IMR-90 (cell line): ENCODE measurements at regions not wholly inside any gene's neighbourhood (a gene's known extent, or its start where the extent isn't known, plus 50 kb on each side); places are given as distances from the start of the nearest gene placed in this dataset.
A peak's percentile ranks its signal among the peaks of the same experiment; 100 is the strongest.

Experiments used
- ATAC-seq: fragments of 200-7000 bp; cut with Tn5 transposase; 2 replicates; pipeline ENCODE4 v1.9.1; 2020; ENCODE audit warnings: low read depth, mild to moderate bottlenecking, moderate library complexity
- BruUV-seq: library from RNA; stranded (reverse); fragments of 400-500 nt; replicated peaks from 2 replicates; lab custom pipeline; 2021; lab: Mats Ljungman, UMichigan
- CTCF ChIA-PET: fragments of 300-600 bp; formaldehyde crosslinking; extraction: SDS; loops from one replicate; lab custom pipeline; 2021; ENCODE audit warnings: antibody characterized with exemption; lab: Yijun Ruan, JAX
- POLR2A ChIA-PET: fragments of 300-600 bp; sonication (Branson Sonifier 250); formaldehyde crosslinking; loops from one replicate; lab custom pipeline; 2022; ENCODE audit warnings: antibody characterized with exemption; ENCODE audit not compliant: unreplicated experiment; lab: Charles Lee
- DNase-seq: peaks from one replicate; pipeline ENCODE4 v3.0.0; 2013
- H2AFZ ChIP-seq: replicated peaks from 2 replicates; pipeline ENCODE3; 2013; ENCODE audit warnings: low read length, mild to moderate bottlenecking; ENCODE audit not compliant: poor library complexity
- H2AK5ac ChIP-seq: 2 replicates; pipeline ENCODE4 v1.6.1; 2013; ENCODE audit warnings: low read depth, low read length, inconsistent platforms
- H2AK9ac ChIP-seq: replicated peaks from 2 replicates; pipeline ENCODE3; 2013; ENCODE audit warnings: mild to moderate bottlenecking, low read depth, low read length, moderate library complexity; ENCODE audit not compliant: poor library complexity
- H2BK120ac ChIP-seq: 2 replicates; pipeline ENCODE4 v1.6.1; 2013; ENCODE audit warnings: low read depth, low read length, inconsistent platforms
- H2BK15ac ChIP-seq: 3 replicates; pipeline ENCODE4 v1.6.1; 2013; ENCODE audit warnings: low read depth, low read length, inconsistent platforms
- H2BK20ac ChIP-seq: 2 replicates; pipeline ENCODE4 v1.6.1; 2013; ENCODE audit warnings: low read depth, mild to moderate bottlenecking, inconsistent platforms, low read length, moderate library complexity
- H2BK5ac ChIP-seq: 2 replicates; pipeline ENCODE4 v1.6.1; 2013; ENCODE audit warnings: mild to moderate bottlenecking, low read depth, low read length, inconsistent platforms; ENCODE audit not compliant: poor library complexity, severe bottlenecking
- H3K14ac ChIP-seq: replicated peaks from 2 replicates; pipeline ENCODE4 v1.6.1; 2013; ENCODE audit warnings: low read depth, low read length, inconsistent platforms
- H3K18ac ChIP-seq: 2 replicates; pipeline ENCODE4 v1.6.1; 2013; ENCODE audit warnings: low read depth, low read length, control low read depth
- H3K23ac ChIP-seq: 2 replicates; pipeline ENCODE4 v1.6.1; 2013; ENCODE audit warnings: low read depth, low read length, inconsistent platforms
- H3K27ac ChIP-seq: 2 replicates; pipeline ENCODE4 v1.5.1; 2013; ENCODE audit warnings: mild to moderate bottlenecking, control low read depth, low read length; ENCODE audit not compliant: insufficient read depth
- H3K27me3 ChIP-seq: 2 replicates; pipeline ENCODE4 v1.6.1; 2013; ENCODE audit warnings: low read length; ENCODE audit not compliant: control insufficient read depth, insufficient read depth
- H3K36me3 ChIP-seq: 2 replicates; pipeline ENCODE4 v1.6.1; 2013; ENCODE audit warnings: low read length, mixed read lengths; ENCODE audit not compliant: control insufficient read depth, insufficient read depth
- H3K4ac ChIP-seq: 2 replicates; pipeline ENCODE4 v1.6.1; 2013; ENCODE audit warnings: low read depth, low read length, inconsistent platforms
- H3K4me1 ChIP-seq: 2 replicates; pipeline ENCODE4 v1.6.1; 2013; ENCODE audit warnings: low read length, mixed read lengths; ENCODE audit not compliant: control insufficient read depth, insufficient read depth
- H3K4me2 ChIP-seq: 2 replicates; pipeline ENCODE4 v1.6.1; 2013; ENCODE audit warnings: low read depth, mild to moderate bottlenecking, control low read depth, low read length, moderate library complexity
- H3K4me3 ChIP-seq: 2 replicates; pipeline ENCODE4 v1.5.1; 2013; ENCODE audit warnings: low read depth, mild to moderate bottlenecking, control low read depth, low read length, moderate library complexity; ENCODE audit not compliant: insufficient read depth
- H3K56ac ChIP-seq: 2 replicates; pipeline ENCODE4 v1.6.1; 2013; ENCODE audit warnings: low read length, inconsistent platforms; ENCODE audit not compliant: insufficient read depth; ENCODE audit errors: extremely low read depth
- H3K79me1 ChIP-seq, 2 experiments: 2 replicates each; pipeline ENCODE4 v1.6.1; 2013; ENCODE audit warnings: low read length in 2 of 2, inconsistent platforms in 1 of 2, low read depth in 1 of 2
- H3K9ac ChIP-seq: 2 replicates; pipeline ENCODE4 v1.6.1; 2013; ENCODE audit warnings: low read depth, low read length, control low read depth
- H3K9me1 ChIP-seq: 2 replicates; pipeline ENCODE4 v1.6.1; 2013; ENCODE audit warnings: low read length, inconsistent platforms; ENCODE audit not compliant: insufficient read depth
- H3K9me3 ChIP-seq: 2 replicates; pipeline ENCODE4 v1.6.1; 2013; ENCODE audit warnings: low read length; ENCODE audit not compliant: control insufficient read depth, insufficient read depth
- H4K20me1 ChIP-seq: 2 replicates; pipeline ENCODE4 v1.6.1; 2013; ENCODE audit warnings: low read length, inconsistent platforms; ENCODE audit not compliant: insufficient read depth
- H4K5ac ChIP-seq: 2 replicates; pipeline ENCODE4 v1.6.1; 2013; ENCODE audit warnings: mild to moderate bottlenecking, low read depth, low read length, control low read depth
- H4K8ac ChIP-seq, 2 experiments: 2 replicates each; pipeline ENCODE4 v1.6.1; 2013; ENCODE audit warnings: low read depth in 2 of 2, low read length in 2 of 2, control low read depth in 1 of 2, inconsistent platforms in 1 of 2
- H4K91ac ChIP-seq: 2 replicates; pipeline ENCODE4 v1.6.1; 2013; ENCODE audit warnings: low read depth, low read length, inconsistent platforms; ENCODE audit not compliant: insufficient read depth
- MAFK ChIP-seq: IDR thresholded peaks from 2 replicates; pipeline ENCODE4 v1.6.1; 2012; ENCODE audit warnings: low read depth, low read length, improper control_type of control experiment
- RCOR1 ChIP-seq: IDR thresholded peaks from 2 replicates; pipeline ENCODE4 v1.6.1; 2012; ENCODE audit warnings: mild to moderate bottlenecking, low read length, improper control_type of control experiment; ENCODE audit not compliant: insufficient replicate concordance
- RFX5 ChIP-seq: IDR thresholded peaks from 2 replicates; pipeline ENCODE4 v1.8.0; 2012; ENCODE audit warnings: low read depth, mild to moderate bottlenecking, low read length, moderate library complexity
- WGBS, 2 experiments: methylation state at CpG; one replicate each; pipeline versions ENCODE4 v1.1.5 to v1.1.7; 2013; ENCODE audit warnings: missing lambda C conversion rate in 2 of 2; ENCODE audit not compliant: insufficient read length in 1 of 2; ENCODE audit errors: extremely low coverage in 2 of 2; 5-methylcytosine and 5-hydroxymethylcytosine counted together
- dilution Hi-C: fragments of 300-500 bp; cut with HindIII; formaldehyde crosslinking; loops from one replicate; pipeline ENCODE4 v1.14.3; 2018; ENCODE audit warnings: low sequenced_read_pairs; ENCODE audit not compliant: unreplicated experiment
- in situ Hi-C: fragments of 300-500 bp; cut with MboI; formaldehyde crosslinking; loops from 3 replicates; pipeline ENCODE4 v1.14.3; 2019; ENCODE audit warnings: low sequenced_read_pairs, inconsistent platforms, mixed read lengths
- intact Hi-C: fragments of 100-400 bp; cut with micrococcal nuclease; formaldehyde crosslinking; loops from 2 replicates; pipeline ENCODE4 v1.10.0; 2022
- TF ChIP-seq, protein P1 (sequence below): fragments of 150-350 bp; IDR thresholded peaks from 2 replicates; pipeline ENCODE4 v1.6.1; 2017; ENCODE audit warnings: mild to moderate bottlenecking, antibody characterized with exemption, low read length, low read depth

- intact Hi-C loops (loop anchor here (1.0 kb wide), 2 partner anchors 125 to 150 kb away; no protein-coding TSS in a partner anchor), dilution Hi-C loops (no loop called here), in situ Hi-C loops (no loop called here)
- H3K9me3 ChIP-seq = no peaks in the 10 kb centered on the region
- H3K56ac ChIP-seq = no peak overlapping the region
- ChIA-PET CTCF (interaction anchor here (0.8 to 2.1 kb wide), 18 partner anchors 9 to 246 kb away, joined by 3 to 10 read pairs (median 4); partner anchors contain the start of genes EED and PICALM), POLR2A (interaction anchor here (0.5 to 1.2 kb wide), 3 partner anchors 9 to 173 kb away, joined by 3 to 5 read pairs (median 5); partner anchors contain the start of gene PICALM)
- peak overlapping the region; percentile 37; the same call in 1 of the 2 replicates for H4K91ac ChIP-seq
- WGBS, 2 experiments = no CpG with 5 or more reads among the region's 1 CpG
- H2AK9ac ChIP-seq = no peak overlapping the region
- H4K8ac ChIP-seq = peak overlapping the region; percentile 85 to 95
- H2BK120ac ChIP-seq = peak overlapping the region; percentile 56
- TF ChIP-seq, protein P1, sequence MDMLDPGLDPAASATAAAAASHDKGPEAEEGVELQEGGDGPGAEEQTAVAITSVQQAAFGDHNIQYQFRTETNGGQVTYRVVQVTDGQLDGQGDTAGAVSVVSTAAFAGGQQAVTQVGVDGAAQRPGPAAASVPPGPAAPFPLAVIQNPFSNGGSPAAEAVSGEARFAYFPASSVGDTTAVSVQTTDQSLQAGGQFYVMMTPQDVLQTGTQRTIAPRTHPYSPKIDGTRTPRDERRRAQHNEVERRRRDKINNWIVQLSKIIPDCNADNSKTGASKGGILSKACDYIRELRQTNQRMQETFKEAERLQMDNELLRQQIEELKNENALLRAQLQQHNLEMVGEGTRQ = no peak
- TF ChIP-seq MAFK (no peak), RFX5 (no peak), RCOR1 (no peak)
- peaks cover 5% of the 10 kb centered on the region; the same call in 1 of the 2 replicates for H3K4me1 ChIP-seq
- no TSS peak for BruUV-seq
- no peak for DNase-seq
- H3K9me1 ChIP-seq = no peaks in the 10 kb centered on the region
- H3K27ac ChIP-seq = no peak overlapping the region
- peak overlapping the region; percentile 50; the same call in 1 of the 2 replicates for H3K14ac ChIP-seq
- H4K20me1 ChIP-seq = no peaks in the 10 kb centered on the region
- H3K4me3 ChIP-seq = no peak overlapping the region
- ATAC-seq = no peak
- peak overlapping the region; percentile 52 for H2AK5ac ChIP-seq
- peak overlapping the region; percentile 79; the same call in 1 of the 2 replicates for H3K18ac ChIP-seq
- H3K36me3 ChIP-seq = no peaks in the 10 kb centered on the region
- no peak overlapping the region for H3K23ac ChIP-seq
- no peak overlapping the region for H2BK5ac ChIP-seq
- peak overlapping the region; percentile 41; the same call in 1 of the 2 replicates for H2BK20ac ChIP-seq
- no peak overlapping the region for H2BK15ac ChIP-seq
- peaks cover 4 to 7% of the 10 kb centered on the region in 2 experiments; a peak in 2 of 4 replicates for H3K79me1 ChIP-seq
- H4K5ac ChIP-seq = peak overlapping the region; percentile 80; the same call in 1 of the 2 replicates
- H3K9ac ChIP-seq = no peak overlapping the region; the same call in 1 of the 2 replicates
- no peaks in the 10 kb centered on the region for H3K27me3 ChIP-seq
- peak overlapping the region; percentile 26; the same call in 1 of the 2 replicates for H3K4ac ChIP-seq
- no peak overlapping the region for H3K4me2 ChIP-seq
- H2AFZ ChIP-seq = no peak overlapping the region
Measured at GRCh38 chr11:86192519-86193257, 51.9 kb upstream of the EED start.
